DOHH2 (cell line): ENCODE measurements at regions not wholly inside any gene's neighbourhood (a gene's known extent, or its start where the extent isn't known, plus 50 kb on each side); places are given as distances from the start of the nearest gene placed in this dataset.

Experiments
- H3F3A ChIP-seq: fragments of 200-600 bp; sonication (generic), shearing (Covaris generic); 2 replicates; pipeline ENCODE4 v1.6.0; 2016; ENCODE audit warnings: antibody characterized with exemption, mild to moderate bottlenecking; ENCODE audit not compliant: control insufficient read depth, insufficient read depth
- H3K27ac ChIP-seq: fragments of 200-600 bp; sonication (generic); 2 replicates; pipeline ENCODE4 v1.5.1; 2014; ENCODE audit warnings: low read depth, mild to moderate bottlenecking, low read length, moderate library complexity
- H3K27me3 ChIP-seq: fragments of 200-600 bp; sonication (generic); 2 replicates; pipeline ENCODE4 v1.6.1; 2014; ENCODE audit warnings: mild to moderate bottlenecking, low read length, mixed read lengths; ENCODE audit not compliant: control insufficient read depth
- H3K36me3 ChIP-seq: fragments of 200-600 bp; sonication (generic); 2 replicates; pipeline ENCODE4 v1.6.1; 2014; ENCODE audit warnings: mild to moderate bottlenecking, low read length, moderate library complexity, mixed read lengths; ENCODE audit not compliant: control insufficient read depth
- H3K4me1 ChIP-seq: fragments of 200-600 bp; sonication (generic); 2 replicates; pipeline ENCODE4 v1.6.1; 2014; ENCODE audit warnings: mild to moderate bottlenecking, low read length, mixed read lengths; ENCODE audit not compliant: control insufficient read depth
- H3K4me2 ChIP-seq: fragments of 200-600 bp; sonication (generic); 2 replicates; pipeline ENCODE4 v1.6.0; 2014; ENCODE audit warnings: mild to moderate bottlenecking, low read length, moderate library complexity
- H3K4me3 ChIP-seq: fragments of 200-600 bp; sonication (generic); 2 replicates; pipeline ENCODE4 v1.5.1; 2014; ENCODE audit warnings: mild to moderate bottlenecking, low read length, mixed read lengths
- H3K79me2 ChIP-seq: fragments of 200-600 bp; sonication (generic); 2 replicates; pipeline ENCODE4 v1.6.1; 2014; ENCODE audit warnings: mild to moderate bottlenecking, low read length, mixed read lengths; ENCODE audit not compliant: control insufficient read depth
- H3K9me2 ChIP-seq: fragments of 200-600 bp; sonication (generic); replicated peaks from 2 replicates; pipeline ENCODE4 v1.6.1; 2014; ENCODE audit warnings: mild to moderate bottlenecking, low read length, mixed read lengths; ENCODE audit not compliant: control insufficient read depth
- H3K9me3 ChIP-seq: fragments of 200-600 bp; sonication (generic); 2 replicates; pipeline ENCODE4 v1.6.1; 2014; ENCODE audit warnings: antibody characterized with exemption, low read length, mixed read lengths; ENCODE audit not compliant: control insufficient read depth, insufficient read depth
- H4K20me1 ChIP-seq: fragments of 200-600 bp; sonication (generic); 2 replicates; pipeline ENCODE4 v1.6.0; 2014; ENCODE audit warnings: low read depth, mild to moderate bottlenecking, antibody characterized with exemption, low read length, moderate library complexity; ENCODE audit not compliant: control insufficient read depth, insufficient read depth
- CTCF ChIP-seq: fragments of 200-600 bp; sonication (generic); IDR thresholded peaks from one replicate; pipeline ENCODE4 v1.5.1; 2014; ENCODE audit warnings: antibody characterized with exemption, mild to moderate bottlenecking, low read depth, low read length; ENCODE audit not compliant: poor library complexity, severe bottlenecking
- EZH2phosphoT487 ChIP-seq: fragments of 200-600 bp; sonication (generic); IDR thresholded peaks from 2 replicates; pipeline ENCODE4 v1.6.1; 2017; ENCODE audit warnings: borderline replicate concordance, mild to moderate bottlenecking, antibody characterized with exemption, low read length, moderate library complexity, mixed read lengths

DNA sequence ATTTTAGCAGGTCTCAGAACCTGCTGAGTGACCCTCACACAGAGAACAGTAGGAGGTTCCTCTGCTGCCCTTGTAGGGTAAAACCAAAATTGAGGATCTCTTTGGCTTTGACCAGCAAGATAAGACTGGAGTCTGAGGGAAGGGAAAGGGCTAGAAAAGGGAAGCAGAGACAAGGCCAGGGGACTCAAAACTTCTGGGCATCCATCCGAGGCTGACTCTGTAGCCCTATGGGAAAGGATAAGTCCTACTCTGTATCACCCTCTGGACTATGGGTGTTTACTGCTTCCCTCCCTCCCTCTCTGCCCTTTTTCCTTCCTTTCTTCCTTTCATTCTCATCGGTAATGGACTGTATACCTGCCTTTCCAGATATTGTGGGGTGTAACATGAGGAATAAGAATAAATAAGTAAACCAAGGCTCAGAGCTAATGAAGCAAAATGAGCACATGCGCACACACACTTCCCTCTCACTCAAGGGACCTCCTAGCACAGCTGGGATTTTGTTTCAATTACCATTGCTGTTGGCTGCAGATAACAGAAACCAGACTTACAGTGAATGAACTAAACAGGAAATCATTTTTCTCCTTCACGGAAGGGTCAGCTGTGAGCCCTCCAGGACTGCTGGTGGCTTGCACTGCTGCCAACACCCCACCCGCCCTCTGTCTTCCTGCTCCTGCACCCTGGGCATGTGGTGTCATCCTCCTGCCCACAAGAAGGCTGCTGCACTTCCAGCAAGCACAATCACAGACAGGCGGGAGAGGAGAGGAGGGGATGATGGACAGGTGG, 404.4 kb upstream of the CCDC196 start:
- no peaks in the 10 kb centered on the region for H3K9me2 ChIP-seq
- H4K20me1 ChIP-seq, result no peaks in the 10 kb centered on the region
- no peaks in the 10 kb centered on the region for H3K4me1 ChIP-seq
- no peak overlapping the region for H3K27ac ChIP-seq
- no peak overlapping the region for H3K4me3 ChIP-seq
- H3K27me3 ChIP-seq, result 0 out of 2 replicates have a peak, but pooled peaks cover 3% of the 10 kb centered on the region
- H3K4me2 ChIP-seq, result no peak overlapping the region
- no peaks in the 10 kb centered on the region for H3F3A ChIP-seq
- TF ChIP-seq CTCF (no peak), EZH2phosphoT487 (no peak)
- no peaks in the 10 kb centered on the region for H3K9me3 ChIP-seq
- no peaks in the 10 kb centered on the region for H3K79me2 ChIP-seq
- H3K36me3 ChIP-seq, result no peaks in the 10 kb centered on the region

DNA sequence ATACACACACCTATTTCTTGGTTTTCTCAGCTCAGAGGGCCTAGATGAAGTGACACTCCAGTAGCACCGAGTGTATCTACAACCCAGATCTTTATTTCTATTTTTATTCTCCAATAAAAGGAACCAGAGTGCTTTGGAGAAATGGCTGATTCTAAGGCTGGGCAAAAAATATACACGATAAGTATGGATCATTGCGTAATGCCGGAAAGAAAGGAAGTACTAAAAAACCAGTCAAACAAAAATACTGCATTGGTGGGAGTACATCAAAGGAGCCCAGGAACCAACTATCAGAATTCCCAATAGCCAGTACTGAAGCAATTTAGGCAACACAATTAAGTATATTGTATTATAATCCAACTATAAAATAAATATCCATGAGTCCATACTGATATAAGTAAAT, 400.9 kb upstream of the CCDC196 start:
- Histone ChIP-seq H3K36me3 (no peaks in the 10 kb centered on the region), H3K4me1 (no peaks in the 10 kb centered on the region), H3F3A (no peaks in the 10 kb centered on the region), H3K9me3 (no peaks in the 10 kb centered on the region), H3K9me2 (no peaks in the 10 kb centered on the region), H3K4me3 (no peak overlapping the region), H3K27ac (no peak overlapping the region), H3K79me2 (no peaks in the 10 kb centered on the region), H3K27me3 (no peaks in the 10 kb centered on the region), H3K4me2 (no peak overlapping the region), H4K20me1 (no peaks in the 10 kb centered on the region)
- TF ChIP-seq EZH2phosphoT487, result no peak
- no peak for TF ChIP-seq CTCF

DNA sequence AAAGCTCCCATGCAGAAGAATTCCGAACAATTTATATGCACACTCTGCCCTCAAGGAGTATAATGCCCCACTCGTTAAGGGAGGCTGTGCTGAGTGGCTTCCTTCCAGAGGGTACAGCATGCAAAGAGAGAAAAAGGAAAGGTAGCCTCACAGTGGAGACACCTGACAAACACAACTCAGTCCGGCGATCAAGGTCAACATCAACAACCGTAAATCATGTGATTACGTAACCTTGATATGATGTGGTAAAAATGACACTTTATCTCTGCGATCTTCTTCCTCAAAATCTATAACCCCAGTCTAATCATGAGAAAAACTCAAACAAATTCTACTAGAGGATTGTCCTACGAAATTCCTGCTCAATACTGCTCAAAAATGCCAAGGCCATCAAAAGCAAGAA, 400.5 kb upstream of the CCDC196 start:
- H3K4me2 ChIP-seq, result no peak overlapping the region
- H3K9me3 ChIP-seq, result no peaks in the 10 kb centered on the region
- no peaks in the 10 kb centered on the region for H3K4me1 ChIP-seq
- H3K4me3 ChIP-seq, result no peak overlapping the region
- no peak for TF ChIP-seq CTCF
- no peak for TF ChIP-seq EZH2phosphoT487
- no peaks in the 10 kb centered on the region for H3K79me2 ChIP-seq
- H3K27ac ChIP-seq, result no peak overlapping the region
- no peaks in the 10 kb centered on the region for H3F3A ChIP-seq
- no peaks in the 10 kb centered on the region for H3K9me2 ChIP-seq
- no peaks in the 10 kb centered on the region for H3K27me3 ChIP-seq
- H4K20me1 ChIP-seq, result no peaks in the 10 kb centered on the region
- no peaks in the 10 kb centered on the region for H3K36me3 ChIP-seq
